HL-60 (cell line): ENCODE measurements at regions not wholly inside any gene's neighbourhood (a gene's known extent, or its start where the extent isn't known, plus 50 kb on each side); places are given as distances from the start of the nearest gene placed in this dataset.

ENCODE experiments used
- POLR2AphosphoS5 ChIP-seq: IDR thresholded peaks from 2 replicates; pipeline ENCODE4 v1.6.1; 2012; ENCODE audit warnings: low read depth
- TF ChIP-seq, protein P1 (sequence below): IDR thresholded peaks from one replicate; pipeline ENCODE4 v1.5.1; 2011; ENCODE audit warnings: low read length, control low read depth, inconsistent platforms; ENCODE audit not compliant: insufficient read depth

DNA sequence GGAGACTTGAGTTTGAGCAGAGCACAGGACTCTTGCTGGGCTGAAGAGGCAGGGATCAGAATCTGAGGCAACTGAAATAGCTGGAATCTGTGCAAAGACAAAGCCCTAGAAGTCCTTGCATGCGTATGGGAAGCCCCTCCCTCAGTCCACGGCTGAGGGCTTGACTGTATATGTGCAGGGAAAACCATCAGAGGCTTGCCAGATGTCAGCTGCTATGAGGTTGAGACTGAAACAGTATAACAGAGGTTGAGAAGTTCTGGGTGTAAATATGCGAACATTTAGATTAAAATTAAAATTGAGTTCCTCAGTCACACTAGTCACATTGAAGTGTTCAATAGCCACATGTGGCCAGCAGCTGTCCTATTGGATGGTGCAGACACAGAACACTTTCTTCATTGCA, 108.8 kb upstream of the NEDD9 start:
- TF ChIP-seq, protein P1, sequence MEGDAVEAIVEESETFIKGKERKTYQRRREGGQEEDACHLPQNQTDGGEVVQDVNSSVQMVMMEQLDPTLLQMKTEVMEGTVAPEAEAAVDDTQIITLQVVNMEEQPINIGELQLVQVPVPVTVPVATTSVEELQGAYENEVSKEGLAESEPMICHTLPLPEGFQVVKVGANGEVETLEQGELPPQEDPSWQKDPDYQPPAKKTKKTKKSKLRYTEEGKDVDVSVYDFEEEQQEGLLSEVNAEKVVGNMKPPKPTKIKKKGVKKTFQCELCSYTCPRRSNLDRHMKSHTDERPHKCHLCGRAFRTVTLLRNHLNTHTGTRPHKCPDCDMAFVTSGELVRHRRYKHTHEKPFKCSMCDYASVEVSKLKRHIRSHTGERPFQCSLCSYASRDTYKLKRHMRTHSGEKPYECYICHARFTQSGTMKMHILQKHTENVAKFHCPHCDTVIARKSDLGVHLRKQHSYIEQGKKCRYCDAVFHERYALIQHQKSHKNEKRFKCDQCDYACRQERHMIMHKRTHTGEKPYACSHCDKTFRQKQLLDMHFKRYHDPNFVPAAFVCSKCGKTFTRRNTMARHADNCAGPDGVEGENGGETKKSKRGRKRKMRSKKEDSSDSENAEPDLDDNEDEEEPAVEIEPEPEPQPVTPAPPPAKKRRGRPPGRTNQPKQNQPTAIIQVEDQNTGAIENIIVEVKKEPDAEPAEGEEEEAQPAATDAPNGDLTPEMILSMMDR, result no peak
- TF ChIP-seq POLR2AphosphoS5, result no peak
